CD4-positive, alpha-beta T cell (primary cell): ENCODE measurements at regions not wholly inside any gene's neighbourhood (a gene's known extent, or its start where the extent isn't known, plus 50 kb on each side); places are given as distances from the start of the nearest gene placed in this dataset.

Source experiments
- ATAC-seq: fragments of 200-7000 bp; cut with Tn5 transposase; one replicate; pipeline ENCODE4 v1.10.0; 2022; ENCODE audit warnings: mild to moderate bottlenecking; ENCODE audit not compliant: poor library complexity
- CTCF ChIA-PET: fragments of 350-600 bp; sonication (Branson Sonifier 250); formaldehyde crosslinking; loops from one replicate; lab custom pipeline; 2021; ENCODE audit warnings: antibody characterized with exemption, inconsistent platforms; lab: Charles Lee
- POLR2A ChIA-PET: fragments of 350-600 bp; sonication (Branson Sonifier 250); formaldehyde crosslinking; loops from one replicate; lab custom pipeline; 2021; ENCODE audit warnings: antibody characterized with exemption, inconsistent platforms; lab: Charles Lee
- DNase-seq, 14 experiments: peaks; one replicate each; pipeline ENCODE4 v3.0.0-alpha.2; 2013 to 2020; ENCODE audit warnings: mixed read lengths in 2 of 14
- H3K27ac ChIP-seq, 2 donors: one replicate each; pipeline versions ENCODE4 v1.5.1 to v1.7.0; 2013; ENCODE audit warnings: low read length in 2 of 2, low read depth in 1 of 2, mild to moderate bottlenecking in 1 of 2
- H3K27me3 ChIP-seq, 2 experiments: 1 replicate in 1 of 2; 2 replicates in 1 of 2; pipeline versions ENCODE4 v1.6.1 to v1.7.0; 2013; ENCODE audit warnings: low read length in 2 of 2, control low read depth in 1 of 2, mild to moderate bottlenecking in 1 of 2, moderate library complexity in 1 of 2; ENCODE audit not compliant: insufficient read depth in 2 of 2, control insufficient read depth in 1 of 2
- H3K36me3 ChIP-seq: one replicate; pipeline ENCODE4 v1.6.1; 2013; ENCODE audit warnings: low read length, control low read depth; ENCODE audit not compliant: insufficient read depth
- H3K4me1 ChIP-seq: one replicate; pipeline ENCODE4 v1.6.1; 2013; ENCODE audit warnings: low read length, control low read depth; ENCODE audit not compliant: insufficient read depth
- H3K4me3 ChIP-seq: one replicate; pipeline ENCODE4 v1.5.1; 2013; ENCODE audit warnings: mild to moderate bottlenecking, low read length, moderate library complexity
- H3K9me3 ChIP-seq, 2 experiments: 1 replicate in 1 of 2; 2 replicates in 1 of 2; pipeline versions ENCODE4 v1.6.1 to v1.7.0; 2013; ENCODE audit warnings: low read length in 2 of 2, mild to moderate bottlenecking in 2 of 2, control low read depth in 1 of 2, moderate library complexity in 1 of 2; ENCODE audit not compliant: control insufficient read depth in 1 of 2, insufficient read depth in 1 of 2
- H3K27ac Mint-ChIP-seq: one replicate; pipeline ENCODE4 v1.8.0; 2020; ENCODE audit warnings: mixed read lengths
- H3K27me3 Mint-ChIP-seq: one replicate; pipeline ENCODE4 v1.8.0; 2021; ENCODE audit warnings: mixed read lengths
- H3K36me3 Mint-ChIP-seq: one replicate; pipeline ENCODE4 v1.8.0; 2021; ENCODE audit warnings: low read depth, mixed read lengths
- H3K4me1 Mint-ChIP-seq: one replicate; pipeline ENCODE4 v1.8.0; 2021; ENCODE audit warnings: low read depth, mixed read lengths
- H3K4me3 Mint-ChIP-seq: one replicate; pipeline ENCODE4 v1.8.0; 2020; ENCODE audit warnings: mild to moderate bottlenecking, mixed read lengths
- H3K9me3 Mint-ChIP-seq: one replicate; pipeline ENCODE4 v1.8.0; 2020; ENCODE audit warnings: mixed read lengths
- CTCF ChIP-seq: fragments of 200-600 bp; IDR thresholded peaks from one replicate; pipeline ENCODE4 v1.8.0; 2022; ENCODE audit warnings: antibody characterized with exemption, mild to moderate bottlenecking
- intact Hi-C, 2 experiments: fragments of 100-400 bp; cut with DNase I in 1 of 2; cut with micrococcal nuclease in 1 of 2; formaldehyde crosslinking; loops; one replicate each; pipeline versions ENCODE4 v1.15.1 to v1.9.0; 2023 to 2025; cut with DNase I, micrococcal nuclease

- TF ChIP-seq CTCF = no peak
- Histone ChIP-seq H3K36me3 (no peaks in the 10 kb centered on the region), H3K27me3 (no peaks in the 10 kb centered on the region), H3K4me1 (no peaks in the 10 kb centered on the region), H3K4me3 (no peak overlapping the region), H3K9me3 (peaks cover 4 to 5% of the 10 kb centered on the region in 2 experiments), H3K27ac (no peak overlapping the region)
- DNase-seq (no peak), ATAC-seq (no peak)
- Mint-ChIP-seq H3K4me1 (no peaks in the 10 kb centered on the region), H3K27ac (no peak overlapping the region), H3K9me3 (peaks cover 22% of the 10 kb centered on the region), H3K4me3 (no peak overlapping the region), H3K36me3 (no peaks in the 10 kb centered on the region), H3K27me3 (no peaks in the 10 kb centered on the region)
- ChIA-PET CTCF (no interaction called here), POLR2A (no interaction called here)
- intact Hi-C loops = no loop called here
These were observed 141.5 kb upstream of the CDH18 start for GRCh38 chr5:20129501-20129900.

GRCh38 chr5:20128343-20128742 lies 140.3 kb upstream of the CDH18 start:
- no peaks in the 10 kb centered on the region for H3K4me1 ChIP-seq
- H3K27ac ChIP-seq = no peak overlapping the region
- Mint-ChIP-seq H3K36me3 (no peaks in the 10 kb centered on the region), H3K4me1 (no peaks in the 10 kb centered on the region), H3K27me3 (no peaks in the 10 kb centered on the region), H3K9me3 (peaks cover 17% of the 10 kb centered on the region), H3K27ac (no peak overlapping the region), H3K4me3 (no peak overlapping the region)
- no peaks in the 10 kb centered on the region for H3K27me3 ChIP-seq
- POLR2A ChIA-PET = no interaction called here
- peaks cover 5 to 6% of the 10 kb centered on the region in 2 experiments for H3K9me3 ChIP-seq
- TF ChIP-seq CTCF = no peak
- intact Hi-C loops = no loop called here
- H3K4me3 ChIP-seq = no peak overlapping the region
- ATAC-seq (no peak), DNase-seq (no peak)
- no peaks in the 10 kb centered on the region for H3K36me3 ChIP-seq
- CTCF ChIA-PET = no interaction called here

- Histone ChIP-seq H3K27me3 (no peaks in the 10 kb centered on the region), H3K27ac (no peak overlapping the region), H3K4me1 (no peaks in the 10 kb centered on the region), H3K4me3 (no peak overlapping the region), H3K9me3 (peaks cover 0 to 4% of the 10 kb centered on the region in 2 experiments), H3K36me3 (no peaks in the 10 kb centered on the region)
- intact Hi-C loops = loop anchor here in 1 of 2 experiments (10.0 kb wide), 1 partner anchor 1470 kb away; no protein-coding TSS in a partner anchor
- Mint-ChIP-seq H3K9me3 (peaks cover 7% of the 10 kb centered on the region), H3K27ac (no peak overlapping the region), H3K4me3 (no peak overlapping the region), H3K36me3 (no peaks in the 10 kb centered on the region), H3K4me1 (no peaks in the 10 kb centered on the region), H3K27me3 (no peaks in the 10 kb centered on the region)
- DNase-seq = no peak
- ChIA-PET POLR2A (no interaction called here), CTCF (no interaction called here)
- no peak for TF ChIP-seq CTCF
- no peak for ATAC-seq
These were observed 126.5 kb upstream of the CDH18 start for GRCh38 chr5:20114526-20114925.
